HEK293 (cell line): ENCODE measurements at regions not wholly inside any gene's neighbourhood (a gene's known extent, or its start where the extent isn't known, plus 50 kb on each side); places are given as distances from the start of the nearest gene placed in this dataset.

Source experiments
- CTCF ChIA-PET: fragments of 350-600 bp; formaldehyde crosslinking; extraction: SDS; loops from one replicate; lab custom pipeline; 2021; ENCODE audit warnings: antibody characterized with exemption; lab: Yijun Ruan, JAX
- POLR2A ChIA-PET: fragments of 300-600 bp; formaldehyde crosslinking; extraction: SDS; loops from one replicate; lab custom pipeline; 2020; ENCODE audit warnings: antibody characterized with exemption, inconsistent platforms; lab: Yijun Ruan, JAX
- H3K27ac ChIP-seq: fragments of 200-500 bp; sonication (Bioruptor generic); 2 replicates; pipeline ENCODE4 v1.5.1; 2014; ENCODE audit warnings: low read depth, low read length, control low read depth, inconsistent platforms; ENCODE audit errors: extremely low read depth
- H3K36me3 ChIP-seq, 2 experiments: fragments of 200-500 bp in 1 of 2; sonication (Bioruptor generic) in 1 of 2; 1 replicate in 1 of 2; 2 replicates in 1 of 2; pipeline ENCODE4 v1.5.1; 2014 to 2017; ENCODE audit warnings: inconsistent platforms in 2 of 2, low read length in 2 of 2; ENCODE audit not compliant: control insufficient read depth in 2 of 2, insufficient read depth in 1 of 2
- H3K4me1 ChIP-seq: fragments of 200-500 bp; sonication (Bioruptor generic); 2 replicates; pipeline ENCODE4 v1.5.1; 2014; ENCODE audit warnings: mild to moderate bottlenecking, low read length, inconsistent platforms; ENCODE audit not compliant: control insufficient read depth, insufficient read depth
- H3K4me3 ChIP-seq: 2 replicates; pipeline ENCODE4 v1.5.1; 2011; ENCODE audit warnings: low read depth, mild to moderate bottlenecking, control low read depth, low read length, moderate library complexity
- H3K9me3 ChIP-seq: fragments of 200-500 bp; sonication (Bioruptor generic); 2 replicates; pipeline ENCODE4 v1.5.1; 2014; ENCODE audit warnings: low read depth, low read length, inconsistent platforms; ENCODE audit not compliant: control insufficient read depth, insufficient read depth
- KLF8 ChIP-seq: fragments of 450-650 bp; formaldehyde crosslinking; IDR thresholded peaks from 2 replicates; pipeline ENCODE4 v1.5.1; 2016; ENCODE audit warnings: missing biosample characterization, missing genetic modification characterization
- KLF9 ChIP-seq: fragments of 450-650 bp; formaldehyde crosslinking; IDR thresholded peaks from 2 replicates; pipeline ENCODE4 v1.5.1; 2016; ENCODE audit warnings: missing biosample characterization, missing genetic modification characterization, low read depth
- OSR2 ChIP-seq: fragments of 450-650 bp; formaldehyde crosslinking; IDR thresholded peaks from 2 replicates; pipeline ENCODE4 v1.5.1; 2016; ENCODE audit warnings: missing biosample characterization, missing genetic modification characterization
- SALL2 ChIP-seq: fragments of 450-650 bp; formaldehyde crosslinking; IDR thresholded peaks from 2 replicates; pipeline ENCODE4 v1.5.0; 2017; ENCODE audit warnings: missing biosample characterization, mild to moderate bottlenecking, missing genetic modification characterization, borderline replicate concordance
- ZBTB21 ChIP-seq: fragments of 450-650 bp; formaldehyde crosslinking; IDR thresholded peaks from 2 replicates; pipeline ENCODE4 v1.5.1; 2017; ENCODE audit warnings: missing biosample characterization, missing genetic modification characterization
- ZFP3 ChIP-seq: fragments of 450-650 bp; formaldehyde crosslinking; IDR thresholded peaks from 2 replicates; pipeline ENCODE4 v1.5.1; 2016; ENCODE audit warnings: low read depth, missing biosample characterization, missing genetic modification characterization
- ZNF214 ChIP-seq: fragments of 450-650 bp; formaldehyde crosslinking; IDR thresholded peaks from 2 replicates; pipeline ENCODE4 v1.5.1; 2017; ENCODE audit warnings: missing biosample characterization, mild to moderate bottlenecking, missing genetic modification characterization, borderline replicate concordance
- ZNF354C ChIP-seq: fragments of 450-650 bp; formaldehyde crosslinking; IDR thresholded peaks from 2 replicates; pipeline ENCODE4 v1.5.1; 2016; ENCODE audit warnings: missing biosample characterization, missing genetic modification characterization, low read depth, borderline replicate concordance
- ZNF394 ChIP-seq: fragments of 450-650 bp; formaldehyde crosslinking; IDR thresholded peaks from 2 replicates; pipeline ENCODE4 v1.5.1; 2016; ENCODE audit warnings: missing biosample characterization, missing genetic modification characterization, mild to moderate bottlenecking, moderate library complexity, borderline replicate concordance
- ZNF416 ChIP-seq: fragments of 450-650 bp; formaldehyde crosslinking; IDR thresholded peaks from 2 replicates; pipeline ENCODE4 v1.5.1; 2016; ENCODE audit warnings: missing biosample characterization, missing genetic modification characterization
- ZNF513 ChIP-seq: fragments of 450-650 bp; IDR thresholded peaks from 2 replicates; pipeline ENCODE4 v1.5.1; 2018; ENCODE audit warnings: missing biosample characterization, missing genetic modification characterization
- ZNF549 ChIP-seq: fragments of 450-650 bp; IDR thresholded peaks from 2 replicates; pipeline ENCODE4 v1.5.1; 2018; ENCODE audit warnings: missing biosample characterization, missing genetic modification characterization, mild to moderate bottlenecking, inconsistent platforms, moderate library complexity
- ZNF596 ChIP-seq: fragments of 450-650 bp; IDR thresholded peaks from 2 replicates; pipeline ENCODE4 v1.5.0; 2018; ENCODE audit warnings: missing biosample characterization, mild to moderate bottlenecking, missing genetic modification characterization, moderate library complexity
- ZNF654 ChIP-seq: fragments of 450-650 bp; formaldehyde crosslinking; IDR thresholded peaks from 2 replicates; pipeline ENCODE4 v1.5.1; 2016; ENCODE audit warnings: low read depth, missing biosample characterization, missing genetic modification characterization
- ZNF670 ChIP-seq: fragments of 450-650 bp; formaldehyde crosslinking; IDR thresholded peaks from 2 replicates; pipeline ENCODE4 v1.5.1; 2016; ENCODE audit warnings: missing biosample characterization, missing genetic modification characterization, low read depth
- ZNF707 ChIP-seq: fragments of 450-650 bp; formaldehyde crosslinking; IDR thresholded peaks from 2 replicates; pipeline ENCODE4 v1.5.1; 2016; ENCODE audit warnings: missing biosample characterization, missing genetic modification characterization
- ZNF776 ChIP-seq: fragments of 450-650 bp; formaldehyde crosslinking; IDR thresholded peaks from 2 replicates; pipeline ENCODE4 v1.5.0; 2017; ENCODE audit warnings: missing biosample characterization, missing genetic modification characterization, borderline replicate concordance
- ZNF843 ChIP-seq: fragments of 450-650 bp; formaldehyde crosslinking; IDR thresholded peaks from 2 replicates; pipeline ENCODE4 v1.5.1; 2016; ENCODE audit warnings: missing biosample characterization, missing genetic modification characterization
- TF ChIP-seq, protein P1 (sequence below): fragments of 450-650 bp; formaldehyde crosslinking; IDR thresholded peaks from 2 replicates; pipeline ENCODE4 v1.5.1; 2016; ENCODE audit warnings: missing biosample characterization, missing genetic modification characterization

GRCh38 chr11:22920939-22921565, 60.8 kb upstream of the CCDC179 start:
- Histone ChIP-seq H3K9me3 (no peaks in the 10 kb centered on the region), H3K27ac (no peak overlapping the region), H3K4me3 (no peak overlapping the region), H3K36me3 (no peaks in the 10 kb centered on the region), H3K4me1 (no peaks in the 10 kb centered on the region)
- no peak for TF ChIP-seq ZFP3 (tag by site-specific recombination)
- TF ChIP-seq ZNF654 (tag by site-specific recombination), result peak; percentile 27; the same call in 1 of the 2 replicates
- TF ChIP-seq KLF9 (tag by site-specific recombination), result no peak
- TF ChIP-seq ZNF707 (tag by site-specific recombination), result no peak
- TF ChIP-seq ZNF416 (tag by site-specific recombination), result no peak
- TF ChIP-seq, protein P1, sequence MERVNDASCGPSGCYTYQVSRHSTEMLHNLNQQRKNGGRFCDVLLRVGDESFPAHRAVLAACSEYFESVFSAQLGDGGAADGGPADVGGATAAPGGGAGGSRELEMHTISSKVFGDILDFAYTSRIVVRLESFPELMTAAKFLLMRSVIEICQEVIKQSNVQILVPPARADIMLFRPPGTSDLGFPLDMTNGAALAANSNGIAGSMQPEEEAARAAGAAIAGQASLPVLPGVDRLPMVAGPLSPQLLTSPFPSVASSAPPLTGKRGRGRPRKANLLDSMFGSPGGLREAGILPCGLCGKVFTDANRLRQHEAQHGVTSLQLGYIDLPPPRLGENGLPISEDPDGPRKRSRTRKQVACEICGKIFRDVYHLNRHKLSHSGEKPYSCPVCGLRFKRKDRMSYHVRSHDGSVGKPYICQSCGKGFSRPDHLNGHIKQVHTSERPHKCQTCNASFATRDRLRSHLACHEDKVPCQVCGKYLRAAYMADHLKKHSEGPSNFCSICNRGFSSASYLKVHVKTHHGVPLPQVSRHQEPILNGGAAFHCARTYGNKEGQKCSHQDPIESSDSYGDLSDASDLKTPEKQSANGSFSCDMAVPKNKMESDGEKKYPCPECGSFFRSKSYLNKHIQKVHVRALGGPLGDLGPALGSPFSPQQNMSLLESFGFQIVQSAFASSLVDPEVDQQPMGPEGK (tag by site-specific recombination), result no peak
- TF ChIP-seq ZNF513 (tag by site-specific recombination), result no peak
- TF ChIP-seq ZNF354C, result no peak
- POLR2A ChIA-PET, result no interaction called here
- CTCF ChIA-PET, result interaction anchor here (0.6 to 1.6 kb wide), 10 partner anchors 20 to 718 kb away, joined by 3 to 12 read pairs (median 4); no protein-coding TSS in a partner anchor

DNA sequence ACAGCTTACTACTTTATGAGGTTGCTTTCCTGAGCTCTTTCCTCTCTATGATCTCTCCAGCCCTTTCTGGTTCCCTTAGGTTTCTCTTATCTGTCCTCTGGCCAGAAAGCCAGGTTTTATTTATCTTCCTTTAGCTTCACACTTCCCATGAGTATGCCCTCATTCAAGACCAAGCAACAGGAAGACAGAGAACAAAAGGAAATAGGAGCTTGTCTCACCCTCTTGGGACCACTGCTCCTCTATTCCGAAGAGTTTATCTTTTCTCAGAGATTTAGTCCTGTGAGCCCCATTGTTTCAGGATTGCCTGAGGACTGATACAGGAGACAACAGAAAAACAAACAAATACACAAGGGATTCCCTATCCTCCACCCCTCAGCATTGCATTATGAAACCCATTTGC, 62.4 kb upstream of the CCDC179 start:
- Histone ChIP-seq H3K9me3 (no peaks in the 10 kb centered on the region), H3K4me1 (no peaks in the 10 kb centered on the region), H3K4me3 (no peak overlapping the region), H3K27ac (no peak overlapping the region), H3K36me3 (no peaks in the 10 kb centered on the region)
- ChIA-PET POLR2A (no interaction called here), CTCF (interaction anchor here (0.6 kb wide), 1 partner anchor 145 kb away, joined by 4 read pairs; no protein-coding TSS in a partner anchor)
- no peak for TF ChIP-seq ZNF776 (tag by site-specific recombination)
- no peak for TF ChIP-seq ZNF549
- TF ChIP-seq ZNF513 (tag by site-specific recombination), result no peak
- no peak for TF ChIP-seq ZNF394 (tag by site-specific recombination)
- no peak for TF ChIP-seq ZNF843 (tag by site-specific recombination)

DNA sequence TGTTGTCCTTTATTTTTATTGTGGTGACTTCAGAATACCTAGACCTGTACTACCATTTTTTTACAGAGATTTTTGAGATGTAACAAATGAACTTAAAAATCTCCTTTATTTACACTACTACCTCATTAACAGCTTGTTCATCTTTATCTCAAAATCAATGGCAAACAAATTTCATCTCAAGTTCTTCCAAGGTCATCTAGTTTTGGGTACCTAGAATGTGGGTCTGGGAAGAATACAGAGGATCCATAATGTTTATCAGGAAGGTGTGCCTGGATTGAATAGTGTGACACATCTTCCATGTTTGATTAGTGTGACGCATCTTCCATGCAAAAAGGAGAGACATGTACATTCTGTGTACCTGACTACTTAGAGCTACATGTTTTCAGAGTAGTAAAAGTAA, 63.3 kb upstream of the CCDC179 start:
- POLR2A ChIA-PET, result no interaction called here
- H3K4me1 ChIP-seq, result no peaks in the 10 kb centered on the region
- no peaks in the 10 kb centered on the region for H3K9me3 ChIP-seq
- H3K4me3 ChIP-seq, result no peak overlapping the region
- CTCF ChIA-PET, result interaction anchor here (1.1 kb wide), 1 partner anchor 14 kb away, joined by 4 read pairs; no protein-coding TSS in a partner anchor
- no peaks in the 10 kb centered on the region for H3K36me3 ChIP-seq
- H3K27ac ChIP-seq, result no peak overlapping the region
- TF ChIP-seq KLF8 (tag by site-specific recombination) (no peak), ZBTB21 (tag by site-specific recombination) (no peak), SALL2 (tag by site-specific recombination) (no peak), ZNF214 (tag by site-specific recombination) (no peak), ZNF596 (tag by site-specific recombination) (no peak), OSR2 (tag by site-specific recombination) (no peak), ZNF670 (tag by site-specific recombination) (no peak)
